ENCODE measurements at regions not wholly inside any gene's neighbourhood (a gene's known extent, or its start where the extent isn't known, plus 50 kb on each side); places are given as distances from the start of the nearest gene placed in this dataset.

- TF ChIP-seq CTCF (IDR thresholded peaks at IDR 0.05; ENCODE audit: control extremely low read depth in 1 of 3, insufficient read depth in 1 of 3, low read depth in 1 of 3, low read length in 3 of 3) (no peak), USF2 (IDR thresholded peaks at IDR 0.05; ENCODE audit: low read length) (no peak)
These were observed 1011.3 kb upstream of the CELF4 start for GRCh38 chr18:38576916-38577315.

Measured in H1 (cell line).